B cell (primary cell): ENCODE measurements at regions not wholly inside any gene's neighbourhood (a gene's known extent, or its start where the extent isn't known, plus 50 kb on each side); places are given as distances from the start of the nearest gene placed in this dataset.

Experiments used
- ATAC-seq: fragments of 200-7000 bp; cut with Tn5 transposase; one replicate; pipeline ENCODE4 v1.10.0; 2021; ENCODE audit warnings: low read depth, mild to moderate bottlenecking, moderate number of reproducible peaks, moderate library complexity
- CTCF ChIA-PET: fragments of 350-600 bp; sonication (Branson Sonifier 250); formaldehyde crosslinking; loops from one replicate; lab custom pipeline; 2021; ENCODE audit warnings: antibody characterized with exemption, inconsistent platforms; lab: Charles Lee
- POLR2A ChIA-PET: fragments of 350-600 bp; sonication (Branson Sonifier 250); formaldehyde crosslinking; loops from one replicate; lab custom pipeline; 2021; ENCODE audit warnings: antibody characterized with exemption; lab: Charles Lee
- DNase-seq: peaks from one replicate; pipeline ENCODE4 v3.0.0; 2013
- H2AFZ ChIP-seq: 2 replicates; pipeline ENCODE4 v1.6.1; 2012; ENCODE audit warnings: mild to moderate bottlenecking, low read depth, low read length; ENCODE audit not compliant: insufficient read depth, poor library complexity, severe bottlenecking
- H3K27ac ChIP-seq, 2 donors: 1 replicate in 1 of 2; 2 replicates in 1 of 2; pipeline ENCODE4 v1.5.1; 2012 to 2013; ENCODE audit warnings: low read length in 2 of 2, mild to moderate bottlenecking in 2 of 2, moderate library complexity in 1 of 2
- H3K27me3 ChIP-seq, 4 experiments: fragments of 200-600 bp in 1 of 4; sonication (generic) in 1 of 4; replicated peaks in 1 of 4; 1 replicate in 2 of 4; 2 replicates in 2 of 4; pipeline versions ENCODE4 v1.6.1 to v1.7.0; 2013 to 2016; ENCODE audit warnings: low read length in 3 of 4, mild to moderate bottlenecking in 2 of 4, mixed read lengths in 1 of 4, moderate library complexity in 1 of 4; ENCODE audit not compliant: insufficient read depth in 4 of 4, control insufficient read depth in 3 of 4; ENCODE audit errors: control extremely low read depth in 1 of 4
- H3K36me3 ChIP-seq, 2 experiments: replicated peaks in 1 of 2; 1 replicate in 1 of 2; 2 replicates in 1 of 2; pipeline versions ENCODE4 v1.6.1 to v1.7.1; 2013; ENCODE audit warnings: low read length in 1 of 2; ENCODE audit not compliant: insufficient read depth in 2 of 2, control insufficient read depth in 1 of 2; ENCODE audit errors: control extremely low read depth in 1 of 2, extremely low read depth in 1 of 2
- H3K4me1 ChIP-seq, 2 donors: fragments of 200-600 bp in 1 of 2; sonication (generic) in 1 of 2; 1 replicate in 1 of 2; 2 replicates in 1 of 2; pipeline versions ENCODE4 v1.5.1 to v1.6.1; 2013 to 2017; ENCODE audit warnings: low read length in 2 of 2; ENCODE audit not compliant: control insufficient read depth in 2 of 2, insufficient read depth in 2 of 2
- H3K4me2 ChIP-seq: replicated peaks from 2 replicates; pipeline ENCODE3; 2012; ENCODE audit warnings: mild to moderate bottlenecking, low read depth, low read length; ENCODE audit not compliant: poor library complexity, severe bottlenecking
- H3K4me3 ChIP-seq, 5 experiments: fragments of 200-600 bp in 1 of 5; sonication (generic) in 1 of 5; 1 replicate in 3 of 5; 2 replicates in 2 of 5; pipeline versions ENCODE4 v1.5.1 to v1.7.0; 2011 to 2016; ENCODE audit warnings: low read length in 4 of 5, mild to moderate bottlenecking in 4 of 5, low read depth in 2 of 5, control low read depth in 1 of 5, moderate library complexity in 1 of 5; ENCODE audit not compliant: insufficient read depth in 1 of 5; ENCODE audit errors: control extremely low read depth in 1 of 5, extremely low read depth in 1 of 5
- H3K79me2 ChIP-seq: fragments of 200-600 bp; sonication (generic); one replicate; pipeline ENCODE4 v1.6.0; 2016; ENCODE audit warnings: low read length; ENCODE audit not compliant: control insufficient read depth, insufficient read depth
- H3K9ac ChIP-seq: fragments of 200-600 bp; sonication (generic); 2 replicates; pipeline ENCODE4 v1.6.1; 2017; ENCODE audit warnings: mild to moderate bottlenecking, low read length, moderate library complexity
- H3K9me3 ChIP-seq, 3 donors: one replicate each; pipeline versions ENCODE4 v1.6.1 to v1.7.1; 2013; ENCODE audit warnings: low read length in 2 of 3; ENCODE audit not compliant: control insufficient read depth in 2 of 3, insufficient read depth in 1 of 3; ENCODE audit errors: control extremely low read depth in 1 of 3
- H4K20me1 ChIP-seq: 2 replicates; pipeline ENCODE4 v1.6.0; 2012; ENCODE audit warnings: mild to moderate bottlenecking, low read length; ENCODE audit not compliant: insufficient read depth, control insufficient read depth, poor library complexity, severe bottlenecking
- H3K27ac Mint-ChIP-seq: one replicate; pipeline ENCODE4 v1.8.0; 2021; ENCODE audit warnings: mixed read lengths
- H3K27me3 Mint-ChIP-seq: one replicate; pipeline ENCODE4 v1.8.0; 2021; ENCODE audit warnings: mixed read lengths
- H3K4me1 Mint-ChIP-seq: one replicate; pipeline ENCODE4 v1.8.0; 2021; ENCODE audit warnings: mixed read lengths
- H3K4me3 Mint-ChIP-seq: one replicate; pipeline ENCODE4 v1.8.0; 2021; ENCODE audit warnings: mixed read lengths
- H3K9me3 Mint-ChIP-seq: one replicate; pipeline ENCODE4 v1.8.0; 2022; ENCODE audit warnings: mixed read lengths; ENCODE audit not compliant: insufficient read depth
- CTCF ChIP-seq: fragments of 200-600 bp; IDR thresholded peaks from one replicate; pipeline ENCODE4 v1.8.0; 2022; ENCODE audit warnings: antibody characterized with exemption, mild to moderate bottlenecking
- EZH2 ChIP-seq: IDR thresholded peaks from 2 replicates; pipeline ENCODE4 v1.6.1; 2012; ENCODE audit warnings: borderline replicate concordance, low read depth, mild to moderate bottlenecking, moderate library complexity, low read length; ENCODE audit not compliant: insufficient read depth, poor library complexity, severe bottlenecking
- WGBS: methylation state at CpG from one replicate; pipeline ENCODE4 v1.1.5; 2013; ENCODE audit warnings: missing lambda C conversion rate; ENCODE audit not compliant: insufficient coverage; 5-methylcytosine and 5-hydroxymethylcytosine counted together
- intact Hi-C: fragments of 100-400 bp; cut with micrococcal nuclease; formaldehyde crosslinking; loops from one replicate; pipeline ENCODE4 v1.10.0; 2022

- Histone ChIP-seq H3K27me3 (no peaks in the 10 kb centered on the region), H2AFZ (no peak overlapping the region), H3K36me3 (no peaks in the 10 kb centered on the region), H3K27ac (no peak overlapping the region), H3K4me3 (no peak overlapping the region), H3K9ac (no peak overlapping the region), H4K20me1 (no peaks in the 10 kb centered on the region), H3K4me2 (no peak overlapping the region), H3K79me2 (no peaks in the 10 kb centered on the region), H3K4me1 (no peaks in the 10 kb centered on the region), H3K9me3 (peaks cover 0 to 6% (median 0%) of the 10 kb centered on the region in 3 donors)
- Mint-ChIP-seq H3K4me1 (no peaks in the 10 kb centered on the region), H3K27me3 (no peaks in the 10 kb centered on the region), H3K9me3 (peaks cover under 1% of the 10 kb centered on the region), H3K27ac (no peak overlapping the region), H3K4me3 (no peak overlapping the region)
- no peak for TF ChIP-seq EZH2
- no peak for TF ChIP-seq CTCF
- intact Hi-C loops: no loop called here
- POLR2A ChIA-PET: no interaction called here
- ATAC-seq: no peak
- no peak for DNase-seq
- WGBS: no CpG with 5 or more reads among the region's 3 CpGs
- CTCF ChIA-PET: no interaction called here
These were observed 249.0 kb upstream of the AUTS2 start for GRCh38 chr7:69349291-69349690.

DNA sequence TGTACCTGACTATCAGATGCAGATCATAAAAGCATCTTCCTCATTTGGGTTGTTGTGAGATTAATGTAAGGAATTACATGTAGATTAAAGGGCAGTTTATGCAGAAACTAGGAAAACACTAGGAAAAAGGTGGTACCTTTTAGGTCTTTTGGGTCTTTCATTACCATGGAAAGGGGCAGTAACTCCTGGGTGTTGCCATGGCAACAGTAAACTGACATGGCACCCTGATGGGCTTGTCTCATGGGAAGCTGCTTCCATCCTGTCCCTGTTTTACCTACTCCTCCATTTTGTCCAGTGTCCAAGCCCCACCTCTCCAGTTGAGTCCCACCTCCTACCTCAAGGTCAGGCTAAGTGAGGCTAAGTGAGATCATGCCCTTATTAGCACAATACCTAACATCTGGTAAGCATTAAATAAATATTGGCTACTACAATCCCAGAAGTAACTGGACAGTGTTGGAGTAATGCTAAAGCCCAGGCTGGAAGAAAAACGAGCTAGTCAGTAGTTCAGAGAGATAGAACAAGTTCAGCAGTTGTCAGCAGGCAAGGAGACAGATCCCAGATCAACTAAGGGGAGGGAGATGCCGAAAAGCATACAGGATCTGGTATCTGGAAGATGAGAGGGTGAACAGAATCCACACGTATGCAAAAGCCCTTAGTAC is 240.0 kb upstream of the AUTS2 start:
- CTCF ChIA-PET: no interaction called here
- no peak overlapping the region for H2AFZ ChIP-seq
- H3K79me2 ChIP-seq: no peaks in the 10 kb centered on the region
- no peak overlapping the region for H3K4me3 Mint-ChIP-seq
- no peaks in the 10 kb centered on the region for H3K36me3 ChIP-seq
- no peak overlapping the region for H3K9ac ChIP-seq
- ATAC-seq (no peak), DNase-seq (no peak)
- H3K4me1 ChIP-seq: no peaks in the 10 kb centered on the region
- POLR2A ChIA-PET: no interaction called here
- H3K4me3 ChIP-seq: no peak overlapping the region
- no peaks in the 10 kb centered on the region for H3K4me1 Mint-ChIP-seq
- TF ChIP-seq EZH2 (no peak), CTCF (no peak)
- H4K20me1 ChIP-seq: no peaks in the 10 kb centered on the region
- no peak overlapping the region for H3K27ac Mint-ChIP-seq
- H3K9me3 Mint-ChIP-seq: no peaks in the 10 kb centered on the region
- H3K9me3 ChIP-seq: no peaks in the 10 kb centered on the region
- no peaks in the 10 kb centered on the region for H3K27me3 ChIP-seq
- H3K27me3 Mint-ChIP-seq: peaks cover 15% of the 10 kb centered on the region
- intact Hi-C loops: no loop called here
- WGBS: 40% methylated on average over 1 of the region's 3 CpGs
- H3K4me2 ChIP-seq: no peak overlapping the region
- no peak overlapping the region for H3K27ac ChIP-seq
